ENCODE measurements at regions not wholly inside any gene's neighbourhood (a gene's known extent, or its start where the extent isn't known, plus 50 kb on each side); places are given as distances from the start of the nearest gene placed in this dataset.

DNA sequence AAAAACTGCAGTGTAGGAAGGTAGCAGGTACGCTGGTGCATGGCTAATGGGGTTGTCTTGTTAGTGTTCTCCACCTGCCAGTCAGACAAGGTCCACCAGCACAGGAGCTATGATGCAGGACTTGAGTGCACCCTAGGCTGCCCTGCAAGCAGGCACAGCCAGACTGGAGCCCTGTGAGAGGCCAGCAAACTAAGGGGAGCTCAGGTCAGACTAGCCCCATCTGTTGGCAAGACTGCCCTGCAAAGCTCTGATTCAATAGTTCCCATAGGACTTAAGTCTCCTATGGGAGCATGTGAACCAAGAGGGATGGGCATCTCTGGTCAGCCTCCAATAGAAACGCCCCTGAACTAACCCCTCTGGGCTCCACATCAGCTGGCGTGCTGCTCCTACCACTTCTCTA, 1307.3 kb downstream of the C4orf33 start:
- CTCF ChIA-PET = no interaction called here
- POLR2A ChIA-PET (ENCODE audit: low non-redundant PET) = no interaction called here

DNA sequence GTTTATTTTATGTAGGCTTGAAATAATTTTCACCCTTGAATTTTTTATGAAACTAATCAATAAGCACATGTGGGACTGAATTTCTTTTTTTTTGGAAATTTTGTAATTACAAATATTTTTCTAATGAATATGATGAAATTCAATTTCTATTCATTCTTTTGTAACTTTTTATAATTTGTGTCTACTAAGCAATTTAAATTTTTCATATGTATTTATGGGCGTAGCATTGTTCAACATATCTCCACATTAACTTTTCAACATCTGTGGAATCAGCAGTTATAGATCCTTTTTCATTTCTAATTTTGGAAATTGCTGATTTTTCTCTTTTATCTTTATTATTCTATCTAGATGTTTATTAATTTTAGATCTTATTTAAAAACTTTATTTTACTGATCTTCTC, 1320.3 kb downstream of the C4orf33 start:
- CTCF ChIA-PET = no interaction called here
- no peak for TF ChIP-seq CTCF (conservative IDR thresholded peaks at IDR 0.05; ENCODE audit: low read depth)
- DNase-seq (ENCODE audit: low spot score) = no peak

More for the DNA sequence above, 1307.3 kb downstream of the C4orf33 start:
- H3K27ac ChIP-seq = no peak overlapping the region
- DNase-seq (ENCODE audit: low spot score) = no peak
- no peak for TF ChIP-seq CTCF (conservative IDR thresholded peaks at IDR 0.05; ENCODE audit: low read depth)

DNA sequence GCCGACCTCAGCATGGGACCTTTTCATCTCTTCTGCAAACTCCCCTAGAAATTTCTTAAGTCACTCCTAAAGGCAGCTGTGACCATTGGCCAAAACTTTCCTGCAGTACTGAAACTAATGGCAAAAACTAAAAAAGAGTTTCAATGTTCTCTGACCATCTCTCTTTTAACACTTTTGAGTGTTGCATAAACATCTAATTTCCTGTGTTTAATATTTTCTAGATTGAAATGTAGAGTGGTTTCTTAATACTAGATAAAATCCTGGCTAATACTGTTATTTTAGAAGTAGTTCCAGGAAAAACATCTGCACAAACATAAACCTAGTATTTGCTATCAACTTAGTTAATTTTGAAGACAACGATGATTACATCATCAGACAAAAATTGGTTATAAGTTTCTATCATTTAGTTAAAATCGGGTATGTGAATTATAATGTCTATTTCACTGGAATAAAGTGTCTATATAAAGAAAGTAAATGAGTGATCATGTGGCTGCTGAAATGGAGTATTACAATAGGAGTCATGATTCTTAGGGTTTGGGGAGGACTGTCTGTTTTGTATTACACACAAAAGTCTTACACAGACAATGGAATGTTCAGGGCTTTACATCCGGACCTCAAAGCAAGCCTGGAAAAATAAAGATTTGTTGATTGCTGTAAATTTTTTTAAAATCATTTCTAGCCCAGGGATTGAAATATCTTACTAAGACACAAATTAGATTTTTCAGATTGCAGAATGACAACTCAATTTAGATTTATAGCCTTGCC, 1323.4 kb downstream of the C4orf33 start:
- ChIA-PET CTCF (no interaction called here), POLR2A (ENCODE audit: low non-redundant PET) (no interaction called here)
- TF ChIP-seq CTCF (conservative IDR thresholded peaks at IDR 0.05; ENCODE audit: low read depth) = no peak
- H3K27ac ChIP-seq = no peak overlapping the region
- DNase-seq (ENCODE audit: low spot score) = no peak

More for the DNA sequence above, 1320.3 kb downstream of the C4orf33 start:
- H3K27ac ChIP-seq = no peak overlapping the region
- POLR2A ChIA-PET (ENCODE audit: low non-redundant PET) = no interaction called here

DNA sequence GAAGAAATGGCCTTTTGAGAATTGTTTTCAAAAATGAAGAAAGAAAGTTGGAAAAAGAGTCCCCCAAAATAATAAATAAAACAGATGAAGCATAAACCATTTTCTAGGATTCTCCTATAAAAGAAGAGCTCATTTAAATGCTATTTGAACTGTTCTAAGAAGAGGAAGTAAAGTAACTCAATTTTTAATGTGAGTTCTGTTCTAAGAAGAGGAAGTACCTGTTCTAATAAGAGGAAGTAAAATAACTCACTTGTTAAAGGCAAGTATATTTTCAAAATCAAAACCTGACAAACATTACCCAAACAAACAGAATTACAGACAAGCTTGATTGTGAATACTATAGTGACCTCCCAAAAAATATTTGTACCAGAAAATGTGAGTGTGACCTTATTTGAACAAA, 1326.3 kb downstream of the C4orf33 start:
- POLR2A ChIA-PET (ENCODE audit: low non-redundant PET) = no interaction called here
- TF ChIP-seq CTCF (conservative IDR thresholded peaks at IDR 0.05; ENCODE audit: low read depth) = no peak
- no peak overlapping the region for H3K27ac ChIP-seq
- DNase-seq (ENCODE audit: low spot score) = no peak
- CTCF ChIA-PET = no interaction called here

GRCh38 chr4:130424211-130424610, 1328.3 kb downstream of the C4orf33 start:
- peak; percentile 6 for DNase-seq (ENCODE audit: low spot score)
- H3K27ac ChIP-seq = no peak overlapping the region
- ChIA-PET CTCF (no interaction called here), POLR2A (ENCODE audit: low non-redundant PET) (no interaction called here)
- no peak for TF ChIP-seq CTCF (conservative IDR thresholded peaks at IDR 0.05; ENCODE audit: low read depth)

- no peak overlapping the region for H3K27ac ChIP-seq
- CTCF ChIA-PET = no interaction called here
- POLR2A ChIA-PET (ENCODE audit: low non-redundant PET) = no interaction called here
- DNase-seq (ENCODE audit: low spot score) = no peak
- no peak for TF ChIP-seq CTCF (conservative IDR thresholded peaks at IDR 0.05; ENCODE audit: low read depth)
Measured at GRCh38 chr4:130432289-130432688, 1336.3 kb downstream of the C4orf33 start.
